HEK293 (cell line): ENCODE measurements at regions not wholly inside any gene's neighbourhood (a gene's known extent, or its start where the extent isn't known, plus 50 kb on each side); places are given as distances from the start of the nearest gene placed in this dataset.

Experiments
- CTCF ChIA-PET: fragments of 350-600 bp; formaldehyde crosslinking; extraction: SDS; loops from one replicate; lab custom pipeline; 2021; ENCODE audit warnings: antibody characterized with exemption; lab: Yijun Ruan, JAX
- POLR2A ChIA-PET: fragments of 300-600 bp; formaldehyde crosslinking; extraction: SDS; loops from one replicate; lab custom pipeline; 2020; ENCODE audit warnings: antibody characterized with exemption, inconsistent platforms; lab: Yijun Ruan, JAX
- H3K27ac ChIP-seq: fragments of 200-500 bp; sonication (Bioruptor generic); 2 replicates; pipeline ENCODE4 v1.5.1; 2014; ENCODE audit warnings: low read depth, low read length, control low read depth, inconsistent platforms; ENCODE audit errors: extremely low read depth
- H3K36me3 ChIP-seq, 2 experiments: fragments of 200-500 bp in 1 of 2; sonication (Bioruptor generic) in 1 of 2; 1 replicate in 1 of 2; 2 replicates in 1 of 2; pipeline ENCODE4 v1.5.1; 2014 to 2017; ENCODE audit warnings: inconsistent platforms in 2 of 2, low read length in 2 of 2; ENCODE audit not compliant: control insufficient read depth in 2 of 2, insufficient read depth in 1 of 2
- H3K4me1 ChIP-seq: fragments of 200-500 bp; sonication (Bioruptor generic); 2 replicates; pipeline ENCODE4 v1.5.1; 2014; ENCODE audit warnings: mild to moderate bottlenecking, low read length, inconsistent platforms; ENCODE audit not compliant: control insufficient read depth, insufficient read depth
- H3K4me3 ChIP-seq: 2 replicates; pipeline ENCODE4 v1.5.1; 2011; ENCODE audit warnings: low read depth, mild to moderate bottlenecking, control low read depth, low read length, moderate library complexity
- H3K9me3 ChIP-seq: fragments of 200-500 bp; sonication (Bioruptor generic); 2 replicates; pipeline ENCODE4 v1.5.1; 2014; ENCODE audit warnings: low read depth, low read length, inconsistent platforms; ENCODE audit not compliant: control insufficient read depth, insufficient read depth
- ATF2 ChIP-seq: fragments of 450-650 bp; formaldehyde crosslinking; IDR thresholded peaks from 2 replicates; pipeline ENCODE4 v1.5.1; 2016; ENCODE audit warnings: missing biosample characterization, missing genetic modification characterization, low read depth
- GLI4 ChIP-seq: fragments of 450-650 bp; formaldehyde crosslinking; IDR thresholded peaks from 2 replicates; pipeline ENCODE4 v1.5.1; 2016; ENCODE audit warnings: missing biosample characterization, missing genetic modification characterization
- GLIS1 ChIP-seq: fragments of 450-650 bp; formaldehyde crosslinking; IDR thresholded peaks from 2 replicates; pipeline ENCODE4 v1.5.1; 2016; ENCODE audit warnings: missing biosample characterization, missing genetic modification characterization
- KLF17 ChIP-seq: fragments of 450-650 bp; formaldehyde crosslinking; IDR thresholded peaks from 2 replicates; pipeline ENCODE4 v1.5.1; 2016; ENCODE audit warnings: missing biosample characterization, missing genetic modification characterization
- KLF9 ChIP-seq: fragments of 450-650 bp; formaldehyde crosslinking; IDR thresholded peaks from 2 replicates; pipeline ENCODE4 v1.5.1; 2016; ENCODE audit warnings: missing biosample characterization, missing genetic modification characterization, low read depth
- OSR2 ChIP-seq: fragments of 450-650 bp; formaldehyde crosslinking; IDR thresholded peaks from 2 replicates; pipeline ENCODE4 v1.5.1; 2016; ENCODE audit warnings: missing biosample characterization, missing genetic modification characterization
- PATZ1 ChIP-seq: fragments of 450-650 bp; formaldehyde crosslinking; IDR thresholded peaks from 2 replicates; pipeline ENCODE4 v1.5.1; 2016; ENCODE audit warnings: missing biosample characterization, missing genetic modification characterization
- SALL2 ChIP-seq: fragments of 450-650 bp; formaldehyde crosslinking; IDR thresholded peaks from 2 replicates; pipeline ENCODE4 v1.5.0; 2017; ENCODE audit warnings: missing biosample characterization, mild to moderate bottlenecking, missing genetic modification characterization, borderline replicate concordance
- SP3 ChIP-seq: fragments of 450-650 bp; formaldehyde crosslinking; IDR thresholded peaks from 2 replicates; pipeline ENCODE4 v1.5.1; 2016; ENCODE audit warnings: missing biosample characterization, missing genetic modification characterization
- ZBTB11 ChIP-seq: fragments of 450-650 bp; formaldehyde crosslinking; conservative IDR thresholded peaks from 2 replicates; pipeline ENCODE4 v1.5.1; 2016; ENCODE audit warnings: low read depth, missing biosample characterization, missing genetic modification characterization
- ZBTB26 ChIP-seq: fragments of 450-650 bp; formaldehyde crosslinking; optimal IDR thresholded peaks from 2 replicates; pipeline ENCODE3; 2016; ENCODE audit warnings: missing biosample characterization, mild to moderate bottlenecking, missing genetic modification characterization
- ZBTB8A ChIP-seq: fragments of 450-650 bp; formaldehyde crosslinking; IDR thresholded peaks from 2 replicates; pipeline ENCODE4 v1.5.1; 2016; ENCODE audit warnings: missing biosample characterization, missing genetic modification characterization
- ZFHX2 ChIP-seq: fragments of 450-650 bp; formaldehyde crosslinking; conservative IDR thresholded peaks from 2 replicates; pipeline ENCODE4 v1.5.1; 2016; ENCODE audit warnings: missing biosample characterization, missing genetic modification characterization
- ZNF112 ChIP-seq: fragments of 450-650 bp; formaldehyde crosslinking; IDR thresholded peaks from 2 replicates; pipeline ENCODE4 v1.5.0; 2017; ENCODE audit warnings: missing biosample characterization, missing genetic modification characterization
- ZNF19 ChIP-seq: fragments of 450-650 bp; formaldehyde crosslinking; IDR thresholded peaks from 2 replicates; pipeline ENCODE4; 2016; ENCODE audit warnings: missing biosample characterization, missing genetic modification characterization, low read depth
- ZNF394 ChIP-seq: fragments of 450-650 bp; formaldehyde crosslinking; IDR thresholded peaks from 2 replicates; pipeline ENCODE4 v1.5.1; 2016; ENCODE audit warnings: missing biosample characterization, missing genetic modification characterization, mild to moderate bottlenecking, moderate library complexity, borderline replicate concordance
- ZNF416 ChIP-seq: fragments of 450-650 bp; formaldehyde crosslinking; IDR thresholded peaks from 2 replicates; pipeline ENCODE4 v1.5.1; 2016; ENCODE audit warnings: missing biosample characterization, missing genetic modification characterization
- ZNF521 ChIP-seq: fragments of 450-650 bp; formaldehyde crosslinking; IDR thresholded peaks from 2 replicates; pipeline ENCODE4 v1.5.1; 2017; ENCODE audit warnings: missing biosample characterization, mild to moderate bottlenecking, missing genetic modification characterization
- ZNF558 ChIP-seq: fragments of 450-650 bp; formaldehyde crosslinking; IDR thresholded peaks from 2 replicates; pipeline ENCODE4 v1.5.1; 2016; ENCODE audit warnings: missing biosample characterization, missing genetic modification characterization
- ZNF629 ChIP-seq: fragments of 450-650 bp; formaldehyde crosslinking; IDR thresholded peaks from 2 replicates; pipeline ENCODE4 v1.5.1; 2017; ENCODE audit warnings: missing biosample characterization, missing genetic modification characterization
- ZNF768 ChIP-seq: fragments of 450-650 bp; formaldehyde crosslinking; IDR thresholded peaks from 2 replicates; pipeline ENCODE4 v1.5.1; 2018; ENCODE audit warnings: missing biosample characterization, mild to moderate bottlenecking, missing genetic modification characterization
- ZSCAN16 ChIP-seq: fragments of 450-650 bp; formaldehyde crosslinking; IDR thresholded peaks from 2 replicates; pipeline ENCODE4 v1.5.1; 2016; ENCODE audit warnings: missing biosample characterization, missing genetic modification characterization
- ZSCAN30 ChIP-seq: fragments of 450-650 bp; IDR thresholded peaks from 2 replicates; pipeline ENCODE4 v1.5.1; 2018; ENCODE audit warnings: missing biosample characterization, mild to moderate bottlenecking, missing genetic modification characterization, moderate library complexity

GRCh38 chr7:155387066-155387620, 70.8 kb upstream of the EN2 start:
- no peak for TF ChIP-seq ZNF19 (tag by site-specific recombination)
- TF ChIP-seq ZNF558, result no peak
- TF ChIP-seq ZNF394, result no peak
- no peak for TF ChIP-seq ZBTB26 (tag by site-specific recombination)
- TF ChIP-seq OSR2, result no peak
- no peak for TF ChIP-seq GLI4 (tag by site-specific recombination)
- no peak for TF ChIP-seq KLF9 (tag by site-specific recombination)
- no peak for TF ChIP-seq ZSCAN30 (tag by site-specific recombination)
- TF ChIP-seq ZNF112 (tag by site-specific recombination), result no peak
- no peak for TF ChIP-seq ZFHX2 (tag by site-specific recombination)
- ChIA-PET POLR2A (no interaction called here), CTCF (interaction anchor here (0.6 to 0.7 kb wide), 2 partner anchors 8 to 31 kb away, joined by 3 read pairs; no protein-coding TSS in a partner anchor)
- Histone ChIP-seq H3K4me3 (no peak overlapping the region), H3K27ac (no peak overlapping the region), H3K4me1 (no peaks in the 10 kb centered on the region), H3K9me3 (no peaks in the 10 kb centered on the region), H3K36me3 (no peaks in the 10 kb centered on the region)

GRCh38 chr7:155388561-155388960, 69.4 kb upstream of the EN2 start:
- CTCF ChIA-PET, result interaction anchor here (0.9 kb wide), 1 partner anchor 43 kb away, joined by 6 read pairs; no protein-coding TSS in a partner anchor

GRCh38 chr7:155391414-155391813, 66.5 kb upstream of the EN2 start:
- ChIA-PET POLR2A (no interaction called here), CTCF (interaction anchor here (1.1 kb wide), 2 partner anchors 11 to 19 kb away, joined by 3 to 5 read pairs; no protein-coding TSS in a partner anchor)
- H3K36me3 ChIP-seq, result no peaks in the 10 kb centered on the region
- no peaks in the 10 kb centered on the region for H3K4me1 ChIP-seq
- no peaks in the 10 kb centered on the region for H3K9me3 ChIP-seq
- no peak overlapping the region for H3K4me3 ChIP-seq
- no peak overlapping the region for H3K27ac ChIP-seq
- no peak for TF ChIP-seq ZBTB8A (tag by site-specific recombination)
- TF ChIP-seq ZNF416, result no peak
- no peak for TF ChIP-seq ATF2 (tag by site-specific recombination)
- TF ChIP-seq SALL2 (tag by site-specific recombination), result no peak
- no peak for TF ChIP-seq ZNF629 (tag by site-specific recombination)
- no peak for TF ChIP-seq ZSCAN16 (tag by site-specific recombination)
- TF ChIP-seq GLIS1 (tag by site-specific recombination), result no peak
- TF ChIP-seq PATZ1 (tag by site-specific recombination), result no peak
- no peak for TF ChIP-seq ZBTB11 (tag by site-specific recombination)
- TF ChIP-seq SP3, result no peak
- TF ChIP-seq ZNF768, result no peak

More at GRCh38 chr7:155388561-155388960, 69.4 kb upstream of the EN2 start:
- Histone ChIP-seq H3K27ac (no peak overlapping the region), H3K9me3 (no peaks in the 10 kb centered on the region), H3K4me1 (no peaks in the 10 kb centered on the region), H3K4me3 (no peak overlapping the region), H3K36me3 (no peaks in the 10 kb centered on the region)
- TF ChIP-seq KLF17 (tag by site-specific recombination) (no peak), ZNF521 (tag by site-specific recombination) (no peak)
- POLR2A ChIA-PET, result no interaction called here
